Osteoblast (primary cell): ENCODE measurements at regions not wholly inside any gene's neighbourhood (a gene's known extent, or its start where the extent isn't known, plus 50 kb on each side); places are given as distances from the start of the nearest gene placed in this dataset.

Experiments
- DNase-seq: peaks from one replicate; pipeline ENCODE4 v3.0.0; 2011; ENCODE audit warnings: low spot score, mixed read lengths; ENCODE audit not compliant: insufficient read length; ENCODE audit errors: missing footprints
- H2AFZ ChIP-seq: 2 replicates; pipeline ENCODE4 v1.6.0; 2011; ENCODE audit warnings: mild to moderate bottlenecking, low read length
- H3K27ac ChIP-seq: 2 replicates; pipeline ENCODE4 v1.5.1; 2011; ENCODE audit warnings: mild to moderate bottlenecking, low read depth, low read length, moderate library complexity
- H3K27me3 ChIP-seq: 2 replicates; pipeline ENCODE4 v1.6.0; 2012; ENCODE audit warnings: mild to moderate bottlenecking, control low read depth, inconsistent platforms, low read length, moderate library complexity; ENCODE audit not compliant: insufficient read depth
- H3K36me3 ChIP-seq: 2 replicates; pipeline ENCODE4 v1.5.1; 2011; ENCODE audit warnings: mild to moderate bottlenecking, low read length, control low read depth, moderate library complexity; ENCODE audit not compliant: insufficient read depth
- H3K4me1 ChIP-seq: 2 replicates; pipeline ENCODE4 v1.5.1; 2011; ENCODE audit warnings: mild to moderate bottlenecking, low read length, control low read depth, moderate library complexity; ENCODE audit not compliant: insufficient read depth
- H3K4me2 ChIP-seq: 2 replicates; pipeline ENCODE4 v1.6.0; 2011; ENCODE audit warnings: mild to moderate bottlenecking, low read length; ENCODE audit not compliant: insufficient read depth
- H3K4me3 ChIP-seq: fragments of 200-600 bp; sonication (generic); 3 replicates; pipeline ENCODE4 v1.5.1; 2012; ENCODE audit warnings: mild to moderate bottlenecking, low read length, inconsistent platforms; ENCODE audit not compliant: insufficient read depth
- H3K79me2 ChIP-seq: 2 replicates; pipeline ENCODE4 v1.6.0; 2012; ENCODE audit warnings: mild to moderate bottlenecking, low read length, control low read depth, inconsistent platforms; ENCODE audit not compliant: insufficient read depth
- H3K9me3 ChIP-seq: 2 replicates; pipeline ENCODE4 v1.5.1; 2011; ENCODE audit warnings: low read depth, low read length, control low read depth
- H4K20me1 ChIP-seq: 2 replicates; pipeline ENCODE4 v1.6.0; 2012; ENCODE audit warnings: mild to moderate bottlenecking, low read length, control low read depth; ENCODE audit not compliant: insufficient read depth
- TF ChIP-seq, protein P1 (sequence below): IDR thresholded peaks from 2 replicates; pipeline ENCODE4 v1.5.1; 2011; ENCODE audit warnings: mild to moderate bottlenecking, low read depth, low read length, moderate library complexity; ENCODE audit errors: extremely low read depth

DNA sequence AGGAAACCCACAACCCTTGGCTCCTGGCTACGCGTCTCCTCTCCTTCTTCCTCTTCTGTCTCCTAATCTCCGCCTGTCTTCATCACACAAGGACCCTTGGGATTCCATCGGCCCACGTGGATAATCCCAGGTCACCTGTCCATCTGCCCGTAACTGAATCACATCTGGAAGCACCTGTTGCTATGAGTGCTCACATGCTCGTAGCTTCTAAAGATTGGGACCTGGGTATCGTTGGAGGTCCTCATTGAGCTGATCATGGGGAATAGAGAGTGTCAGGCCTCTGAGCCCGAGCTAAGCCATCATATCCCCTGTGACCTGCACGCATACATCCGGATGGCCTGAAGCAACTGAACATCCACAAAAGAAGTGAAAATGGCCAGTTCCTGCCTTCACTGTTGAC lies 175.4 kb downstream of the SHOX start:
- Histone ChIP-seq H4K20me1 (no peaks in the 10 kb centered on the region), H2AFZ (no peak overlapping the region), H3K4me3 (no peak overlapping the region), H3K79me2 (no peaks in the 10 kb centered on the region), H3K4me1 (no peaks in the 10 kb centered on the region), H3K4me2 (no peak overlapping the region), H3K27ac (no peak overlapping the region), H3K36me3 (no peaks in the 10 kb centered on the region), H3K9me3 (no peaks in the 10 kb centered on the region), H3K27me3 (peaks cover 10% of the 10 kb centered on the region)
- TF ChIP-seq, protein P1, sequence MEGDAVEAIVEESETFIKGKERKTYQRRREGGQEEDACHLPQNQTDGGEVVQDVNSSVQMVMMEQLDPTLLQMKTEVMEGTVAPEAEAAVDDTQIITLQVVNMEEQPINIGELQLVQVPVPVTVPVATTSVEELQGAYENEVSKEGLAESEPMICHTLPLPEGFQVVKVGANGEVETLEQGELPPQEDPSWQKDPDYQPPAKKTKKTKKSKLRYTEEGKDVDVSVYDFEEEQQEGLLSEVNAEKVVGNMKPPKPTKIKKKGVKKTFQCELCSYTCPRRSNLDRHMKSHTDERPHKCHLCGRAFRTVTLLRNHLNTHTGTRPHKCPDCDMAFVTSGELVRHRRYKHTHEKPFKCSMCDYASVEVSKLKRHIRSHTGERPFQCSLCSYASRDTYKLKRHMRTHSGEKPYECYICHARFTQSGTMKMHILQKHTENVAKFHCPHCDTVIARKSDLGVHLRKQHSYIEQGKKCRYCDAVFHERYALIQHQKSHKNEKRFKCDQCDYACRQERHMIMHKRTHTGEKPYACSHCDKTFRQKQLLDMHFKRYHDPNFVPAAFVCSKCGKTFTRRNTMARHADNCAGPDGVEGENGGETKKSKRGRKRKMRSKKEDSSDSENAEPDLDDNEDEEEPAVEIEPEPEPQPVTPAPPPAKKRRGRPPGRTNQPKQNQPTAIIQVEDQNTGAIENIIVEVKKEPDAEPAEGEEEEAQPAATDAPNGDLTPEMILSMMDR, result no peak
- no peak for DNase-seq

DNA sequence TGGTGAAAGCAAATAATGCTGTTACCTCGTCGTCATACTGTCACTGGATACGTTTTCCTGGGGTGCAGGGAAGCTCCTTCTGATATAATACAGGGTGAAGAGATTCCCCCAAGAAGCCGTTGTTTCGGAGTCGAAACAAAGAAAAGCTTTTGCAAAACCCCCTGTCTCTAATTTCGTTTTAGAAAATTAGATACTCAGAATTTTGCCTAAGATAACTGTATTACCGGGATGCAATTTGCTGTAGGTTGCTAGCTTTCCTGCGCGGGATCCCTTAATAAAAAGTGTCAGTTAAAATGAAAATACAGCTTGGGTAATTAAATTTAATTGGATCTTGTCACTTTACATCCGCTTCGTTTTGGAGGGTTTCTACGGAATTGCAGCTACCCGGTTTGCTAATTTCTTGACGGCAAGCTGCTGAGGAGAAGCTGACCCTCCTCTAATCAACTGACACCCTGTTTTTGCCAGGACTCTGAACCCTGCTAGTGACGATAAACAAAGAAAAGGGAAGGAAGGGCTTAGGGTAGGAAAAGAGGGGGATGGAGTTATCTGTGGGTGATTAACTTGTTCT lies 174.6 kb downstream of the SHOX start:
- TF ChIP-seq, protein P1, result no peak

DNA sequence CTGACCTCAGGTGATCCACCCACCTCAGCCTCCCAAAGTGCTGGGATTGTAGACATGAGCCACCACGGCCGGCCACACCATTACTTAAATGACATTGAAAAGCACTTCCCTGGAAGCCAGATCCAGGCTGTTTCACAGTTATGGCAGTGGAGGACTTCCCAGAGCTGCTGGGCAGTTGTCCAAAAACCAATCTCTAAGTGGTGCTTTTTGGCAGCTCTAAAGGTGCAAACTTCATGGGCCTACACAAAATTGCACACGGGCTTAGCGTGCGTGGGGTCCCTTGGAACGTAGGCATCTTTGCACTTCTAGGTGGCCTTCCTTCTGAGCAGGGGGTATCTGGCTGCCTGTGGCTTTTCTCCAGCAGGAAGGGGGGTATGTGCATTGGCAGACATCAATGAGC lies 172.3 kb downstream of the SHOX start:
- Histone ChIP-seq H3K4me3 (no peak overlapping the region), H3K27me3 (peaks cover 10% of the 10 kb centered on the region), H2AFZ (no peak overlapping the region), H3K36me3 (no peaks in the 10 kb centered on the region), H3K4me2 (no peak overlapping the region), H4K20me1 (no peaks in the 10 kb centered on the region), H3K79me2 (no peaks in the 10 kb centered on the region), H3K4me1 (no peaks in the 10 kb centered on the region), H3K27ac (no peak overlapping the region), H3K9me3 (no peaks in the 10 kb centered on the region)
- no peak for DNase-seq
- TF ChIP-seq, protein P1, result no peak

More for the DNA sequence above, 174.6 kb downstream of the SHOX start:
- no peak overlapping the region for H3K4me3 ChIP-seq
- no peak overlapping the region for H2AFZ ChIP-seq
- H4K20me1 ChIP-seq, result no peaks in the 10 kb centered on the region
- H3K27ac ChIP-seq, result no peak overlapping the region
- no peak overlapping the region for H3K4me2 ChIP-seq
- H3K4me1 ChIP-seq, result no peaks in the 10 kb centered on the region
- H3K36me3 ChIP-seq, result no peaks in the 10 kb centered on the region
- no peaks in the 10 kb centered on the region for H3K79me2 ChIP-seq
- no peaks in the 10 kb centered on the region for H3K9me3 ChIP-seq
- H3K27me3 ChIP-seq, result peaks cover 10% of the 10 kb centered on the region
- no peak for DNase-seq

DNA sequence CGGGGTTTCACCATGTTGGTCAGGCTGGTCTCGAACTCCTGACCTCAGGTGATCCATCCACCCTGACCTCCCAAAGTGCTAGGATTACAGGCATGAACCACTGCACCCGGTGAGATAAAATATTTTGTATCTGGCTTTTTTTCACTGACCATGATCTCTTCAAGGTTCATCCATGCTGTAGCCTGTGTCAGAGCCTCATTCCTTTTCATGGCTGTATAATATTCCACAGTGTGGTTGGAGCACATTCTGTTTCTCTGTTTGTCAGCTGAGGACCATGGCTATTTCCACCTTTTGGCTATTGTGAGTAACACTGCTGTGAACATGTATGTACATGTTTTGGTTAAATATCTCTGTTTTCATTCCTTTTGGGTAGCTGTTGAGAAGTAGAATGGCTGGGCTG lies 169.2 kb downstream of the SHOX start:
- Histone ChIP-seq H3K27ac (no peak overlapping the region), H3K36me3 (no peaks in the 10 kb centered on the region), H3K79me2 (no peaks in the 10 kb centered on the region), H3K9me3 (no peaks in the 10 kb centered on the region), H4K20me1 (no peaks in the 10 kb centered on the region), H3K4me2 (no peak overlapping the region), H3K27me3 (peaks cover 4% of the 10 kb centered on the region), H3K4me1 (no peaks in the 10 kb centered on the region), H2AFZ (no peak overlapping the region), H3K4me3 (no peak overlapping the region)
- TF ChIP-seq, protein P1, result no peak
- DNase-seq, result no peak
